ENCODE measurements at regions not wholly inside any gene's neighbourhood (a gene's known extent, or its start where the extent isn't known, plus 50 kb on each side); places are given as distances from the start of the nearest gene placed in this dataset.

DNA sequence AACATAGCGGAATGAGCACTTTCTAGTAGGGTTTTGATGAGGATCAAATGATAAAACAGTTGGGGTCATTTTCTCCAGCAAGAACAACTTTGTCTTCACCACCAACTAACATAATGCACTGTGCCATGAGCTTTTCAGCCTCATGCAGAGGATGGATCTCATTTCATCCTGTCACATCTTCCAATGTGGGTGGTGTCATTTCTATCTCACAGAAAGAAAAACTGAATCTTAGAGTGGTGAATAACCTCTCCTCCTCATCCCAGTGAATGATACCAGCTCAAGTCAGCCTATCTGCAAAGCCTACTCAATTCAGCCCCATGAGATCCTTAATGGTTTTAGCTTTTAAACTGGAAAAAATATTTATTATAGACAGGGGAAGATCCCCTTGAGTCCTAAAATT lies 1147.2 kb downstream of the VRK1 start:
- DNase-seq (ENCODE audit: low read depth): no peak
- no peak overlapping the region for H3K4me3 ChIP-seq (ENCODE audit: low read depth, low read length)

DNA sequence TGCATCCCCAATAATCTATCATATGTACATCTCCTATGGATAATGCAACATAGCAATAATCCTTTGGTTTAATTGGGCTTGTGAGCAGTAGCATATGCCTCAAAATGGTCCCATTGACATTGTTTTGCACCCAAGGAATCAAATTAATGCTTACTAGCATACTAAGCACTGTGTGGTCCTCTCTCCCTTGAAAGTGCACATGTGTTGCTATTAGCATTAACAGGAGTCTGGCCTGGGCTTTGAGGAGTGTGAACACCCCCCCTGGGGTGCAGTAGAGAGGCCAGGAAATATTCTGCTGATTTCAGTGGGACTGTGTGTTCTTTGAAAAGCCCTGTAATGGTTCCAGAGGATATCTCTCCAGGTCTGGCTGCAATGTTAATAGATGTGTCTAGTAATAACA lies 1148.4 kb downstream of the VRK1 start:
- H3K4me3 ChIP-seq (ENCODE audit: low read depth, low read length): no peak overlapping the region
- no peak for DNase-seq (ENCODE audit: low read depth)

DNA sequence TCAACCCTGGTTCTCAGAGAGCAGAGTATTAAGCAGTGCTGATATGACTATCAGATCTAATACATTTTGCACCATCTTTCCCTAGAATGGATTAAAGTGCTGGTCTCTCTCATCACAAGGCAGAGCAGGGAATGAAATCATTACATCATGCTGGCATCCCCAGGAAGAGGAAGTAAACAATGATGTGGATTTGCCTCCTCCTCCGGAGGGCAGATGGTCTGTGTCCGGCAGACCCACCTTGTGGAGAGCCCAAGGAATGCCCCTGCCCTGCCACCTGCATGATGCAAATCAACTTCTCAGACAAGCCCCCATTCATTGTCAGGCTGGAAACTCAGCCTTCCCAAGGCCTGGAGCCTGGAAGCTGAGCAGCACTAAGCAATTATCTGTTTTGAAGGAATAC lies 1149.1 kb downstream of the VRK1 start:
- H3K4me3 ChIP-seq (ENCODE audit: low read depth, low read length): no peak overlapping the region
- DNase-seq (ENCODE audit: low read depth): no peak

DNA sequence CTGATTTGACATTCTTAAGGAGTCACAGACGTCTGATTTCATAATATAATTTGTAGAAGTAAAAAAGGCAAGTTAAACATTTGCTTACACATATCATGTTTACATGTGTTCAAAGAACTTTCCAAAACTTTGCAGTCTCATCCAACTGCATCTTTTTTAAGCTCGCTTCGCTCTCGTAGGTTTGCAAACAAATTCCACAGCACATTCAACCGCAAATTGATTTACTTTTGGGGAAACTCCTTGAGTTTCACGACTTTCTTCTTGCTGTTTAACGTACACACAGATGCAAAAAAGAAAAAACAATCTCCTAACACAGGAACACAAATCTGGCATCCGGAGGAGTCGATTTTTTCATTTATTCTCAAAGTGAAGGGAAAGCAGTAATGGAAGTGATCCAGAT lies 1149.5 kb downstream of the VRK1 start:
- H3K4me3 ChIP-seq (ENCODE audit: low read depth, low read length): no peak overlapping the region

DNA sequence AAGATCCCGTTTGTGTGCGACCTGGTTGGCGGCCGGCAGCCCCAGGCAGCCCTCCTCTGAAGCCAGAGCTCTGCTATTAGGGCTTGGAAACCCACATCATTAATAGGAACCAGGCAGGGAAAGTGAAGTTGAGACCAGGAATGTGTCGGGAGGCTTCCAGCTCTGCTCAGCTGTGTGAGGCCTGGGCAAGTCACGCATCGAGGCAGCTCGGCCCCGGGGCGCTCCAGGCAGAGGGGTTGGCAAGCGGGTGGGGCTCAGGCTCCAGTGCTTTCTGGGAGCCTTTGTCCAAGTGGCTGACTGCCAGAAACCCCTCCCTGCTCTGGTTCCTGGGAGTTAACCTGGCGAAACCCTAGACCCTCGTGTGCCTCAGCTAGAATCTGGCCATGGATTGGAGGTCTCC lies 1151.7 kb downstream of the VRK1 start:
- no peak for DNase-seq (ENCODE audit: low read depth)
- H3K4me3 ChIP-seq (ENCODE audit: low read depth, low read length): no peak overlapping the region

More for the DNA sequence above, 1149.5 kb downstream of the VRK1 start:
- no peak for DNase-seq (ENCODE audit: low read depth)

DNA sequence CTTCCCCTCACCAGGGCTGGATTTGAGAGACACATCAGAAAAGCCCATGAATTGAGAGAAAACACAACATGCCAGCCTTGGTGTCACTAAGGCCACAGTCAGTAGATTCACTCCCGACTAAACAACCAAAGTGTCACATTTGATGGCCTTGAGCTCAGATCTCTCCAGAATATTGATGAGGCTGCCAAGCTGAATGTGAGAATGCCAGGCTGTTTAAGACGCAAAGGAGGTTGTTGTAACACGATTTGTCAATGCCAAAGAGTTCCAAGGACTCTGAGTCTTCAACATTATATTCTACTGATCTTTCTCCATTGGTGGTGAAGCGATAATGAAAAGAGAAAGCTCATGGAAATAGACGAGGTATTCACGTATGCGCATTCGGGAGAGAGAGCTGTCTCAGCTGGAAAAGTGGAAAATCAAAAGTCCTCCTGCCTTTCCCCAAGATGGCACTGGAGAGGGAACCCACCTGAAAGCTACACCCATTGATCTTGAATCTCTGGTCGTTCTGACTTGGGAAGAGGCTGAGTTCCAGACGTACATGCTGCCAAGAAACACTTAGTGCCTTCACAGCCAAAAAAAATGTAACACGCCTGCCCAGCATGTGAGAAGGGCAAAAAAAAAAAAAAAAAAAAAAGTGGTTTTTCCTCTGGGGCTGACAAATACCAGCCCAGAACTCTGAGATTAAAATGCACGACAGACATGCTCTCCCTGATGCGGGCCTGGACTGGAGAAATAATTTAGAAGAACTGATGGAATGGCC lies 1159.6 kb downstream of the VRK1 start:
- no peak for DNase-seq (ENCODE audit: low read depth)
- H3K4me3 ChIP-seq (ENCODE audit: low read depth, low read length): no peak overlapping the region

DNA sequence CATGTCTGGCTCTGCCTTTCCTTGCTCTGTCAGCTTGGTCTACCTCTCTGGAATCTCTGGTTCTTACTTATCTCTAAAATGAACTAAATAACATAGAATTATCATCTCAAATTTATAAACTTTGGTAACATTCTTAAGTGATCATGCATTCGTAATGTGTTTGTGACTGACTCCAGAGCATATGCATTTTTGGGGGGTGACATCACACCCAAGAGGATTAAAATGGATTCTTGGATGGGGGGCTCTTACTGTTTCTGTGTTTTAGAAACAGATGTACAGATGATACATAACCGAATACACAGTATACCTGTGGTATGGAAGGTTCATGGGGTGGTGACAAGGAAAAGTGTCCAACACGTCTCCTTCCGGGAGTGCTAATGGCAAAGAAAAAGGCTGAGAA lies 1162.1 kb downstream of the VRK1 start:
- DNase-seq (ENCODE audit: low read depth): no peak
- H3K4me3 ChIP-seq (ENCODE audit: low read depth, low read length): no peak overlapping the region

DNA sequence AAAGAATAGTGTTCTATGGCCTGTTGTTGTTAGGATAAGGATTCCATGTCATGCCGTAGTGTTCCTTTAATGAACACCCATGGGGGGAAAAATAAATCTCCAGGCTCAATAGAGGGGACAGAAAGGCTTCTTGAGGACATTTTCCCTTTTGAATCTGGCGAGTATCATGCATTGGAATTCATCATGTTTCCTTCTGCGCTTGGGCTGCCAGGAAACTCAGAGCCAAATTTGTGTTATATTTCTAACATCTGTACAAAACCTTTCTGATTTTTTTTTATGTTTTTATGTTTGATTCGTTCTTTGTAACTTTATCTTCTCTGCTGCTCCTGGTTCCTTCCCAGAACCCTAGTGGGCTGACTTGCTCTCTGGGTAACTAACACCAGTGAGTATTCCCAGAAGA lies 1163.3 kb downstream of the VRK1 start:
- H3K4me3 ChIP-seq (ENCODE audit: low read depth, low read length): no peak overlapping the region
- no peak for DNase-seq (ENCODE audit: low read depth)

DNA sequence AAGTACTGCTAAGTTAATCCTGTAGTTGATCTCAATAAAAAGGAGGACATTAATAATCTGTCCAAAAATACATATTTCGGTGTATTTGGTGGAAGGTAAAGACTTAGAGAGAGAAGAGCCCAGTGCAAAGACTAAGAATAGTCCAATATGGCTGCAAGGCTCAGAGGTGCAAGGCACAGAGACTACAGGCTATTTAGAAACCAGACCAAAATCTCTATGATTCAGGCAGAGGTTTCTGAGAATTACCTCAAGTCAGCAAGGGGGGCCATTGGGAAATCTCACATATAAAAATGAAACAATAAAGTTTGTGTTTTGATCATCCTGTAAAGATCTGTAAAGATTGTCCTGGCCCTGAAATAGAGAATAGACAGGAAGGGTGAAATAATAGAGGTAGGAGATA lies 1173.0 kb downstream of the VRK1 start:
- DNase-seq (ENCODE audit: low read depth): no peak
- no peak overlapping the region for H3K4me3 ChIP-seq (ENCODE audit: low read depth, low read length)

DNA sequence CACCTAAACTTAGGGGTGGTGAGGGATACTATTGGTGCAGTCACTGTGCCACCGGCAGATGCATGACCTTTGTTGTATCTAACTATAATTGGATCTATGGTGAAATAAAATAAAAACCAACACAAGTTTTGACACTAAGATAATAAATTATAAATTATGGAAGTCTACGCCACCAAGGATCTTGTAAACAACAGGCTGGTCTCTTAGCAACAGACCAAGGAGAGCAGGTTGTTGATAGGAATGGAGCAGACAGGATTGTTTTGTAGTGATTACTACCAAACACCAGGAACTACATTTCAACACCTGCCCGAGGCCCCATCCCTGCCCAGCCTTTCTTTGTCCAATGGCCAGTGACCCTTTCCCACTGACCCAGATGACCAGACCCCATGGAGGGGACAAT lies 1178.0 kb downstream of the VRK1 start:
- no peak for DNase-seq (ENCODE audit: low read depth)
- H3K4me3 ChIP-seq (ENCODE audit: low read depth, low read length): no peak overlapping the region

DNA sequence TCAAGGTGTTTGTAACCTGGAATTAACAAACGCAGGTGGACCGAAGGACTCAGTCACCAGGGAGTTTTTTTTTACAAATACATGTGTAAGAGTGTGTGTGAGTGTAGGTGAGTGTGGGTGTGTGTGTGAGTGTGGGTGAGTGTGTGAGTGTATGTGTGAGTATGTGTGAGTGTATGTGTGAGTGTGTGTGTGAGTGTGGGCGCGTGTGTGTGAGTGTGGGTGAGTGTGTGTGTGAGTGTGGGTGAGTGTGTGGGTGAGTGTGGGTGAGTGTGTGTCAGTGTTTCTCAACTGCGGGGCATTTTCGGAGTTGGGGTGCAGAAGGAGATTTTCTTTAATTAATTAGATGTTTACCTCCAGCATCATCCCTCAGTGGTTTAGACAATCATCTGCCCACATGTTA lies 1178.8 kb downstream of the VRK1 start:
- no peak for DNase-seq (ENCODE audit: low read depth)
- no peak overlapping the region for H3K4me3 ChIP-seq (ENCODE audit: low read depth, low read length)

DNA sequence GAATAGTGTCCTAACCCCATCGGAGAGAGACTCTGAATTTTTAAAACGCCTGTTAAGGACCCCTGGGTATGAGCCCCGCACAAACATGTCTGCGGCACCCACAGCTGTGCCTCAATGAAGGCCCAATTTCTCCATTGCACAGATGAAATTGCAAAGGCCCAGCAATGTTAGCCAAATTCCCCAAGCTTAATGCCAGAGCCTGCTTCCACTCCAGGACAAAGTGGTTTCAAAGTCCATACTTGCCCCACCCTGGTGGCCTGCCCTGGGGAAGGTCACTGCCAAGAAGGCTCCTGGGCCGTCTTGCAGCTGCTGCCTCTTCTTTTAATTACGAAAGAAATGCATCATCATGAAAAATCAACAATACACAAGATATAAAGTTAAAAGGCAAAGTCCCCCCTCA lies 1179.7 kb downstream of the VRK1 start:
- H3K4me3 ChIP-seq (ENCODE audit: low read depth, low read length): no peak overlapping the region
- no peak for DNase-seq (ENCODE audit: low read depth)

DNA sequence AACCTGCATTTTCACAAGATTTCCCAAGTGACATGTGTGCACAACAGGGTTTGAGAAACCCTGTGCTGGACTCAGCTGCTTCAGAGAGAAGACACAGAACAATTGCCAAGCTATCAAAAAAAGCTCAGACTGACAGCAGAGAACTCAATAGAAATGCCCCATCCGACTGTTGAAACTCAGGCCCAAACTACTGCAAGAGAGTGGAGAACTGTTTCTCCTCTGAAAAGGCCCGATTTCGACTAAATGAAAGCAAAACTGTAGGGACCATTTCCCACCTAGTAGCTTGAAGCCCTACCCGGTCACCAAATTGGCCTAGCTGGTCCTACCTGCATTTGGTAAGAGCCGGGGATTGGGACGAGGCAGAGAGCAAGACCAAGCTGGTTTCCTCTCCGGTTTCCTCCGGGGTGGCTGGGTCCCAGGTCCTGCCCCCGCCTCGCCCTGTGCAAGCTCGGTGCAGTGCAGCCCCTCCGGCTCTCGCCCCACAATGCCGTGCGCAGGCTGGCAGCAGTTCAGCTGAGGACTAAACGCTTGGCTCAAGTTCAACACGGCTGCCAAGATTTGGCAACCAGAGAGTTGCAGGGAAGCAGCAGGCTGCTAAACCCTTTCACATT lies 1180.6 kb downstream of the VRK1 start:
- peak overlapping the region; percentile 27 for H3K4me3 ChIP-seq (ENCODE audit: low read depth, low read length)
- no peak for DNase-seq (ENCODE audit: low read depth)

DNA sequence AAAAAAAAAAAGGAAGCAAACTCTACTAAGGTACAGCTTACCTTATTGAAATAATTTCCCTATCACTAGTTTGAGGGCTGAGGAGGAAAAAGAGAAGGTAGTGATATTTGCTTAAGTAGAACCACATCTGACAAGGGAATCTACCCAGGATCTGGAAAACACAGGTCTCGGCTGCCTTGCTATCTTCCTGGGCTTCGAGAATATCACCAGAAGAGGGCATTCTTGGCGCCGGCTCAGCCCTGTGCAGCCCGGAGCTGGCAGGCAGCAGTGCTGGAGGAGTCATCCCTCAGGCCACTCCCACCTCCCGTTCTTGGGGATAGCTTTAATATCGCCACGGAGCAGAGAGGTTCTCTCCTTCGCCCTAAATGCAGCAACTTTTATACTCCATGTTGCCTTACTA lies 1181.2 kb downstream of the VRK1 start:
- DNase-seq (ENCODE audit: low read depth): peak; percentile 12
- H3K4me3 ChIP-seq (ENCODE audit: low read depth, low read length): peak overlapping the region; percentile 27

DNA sequence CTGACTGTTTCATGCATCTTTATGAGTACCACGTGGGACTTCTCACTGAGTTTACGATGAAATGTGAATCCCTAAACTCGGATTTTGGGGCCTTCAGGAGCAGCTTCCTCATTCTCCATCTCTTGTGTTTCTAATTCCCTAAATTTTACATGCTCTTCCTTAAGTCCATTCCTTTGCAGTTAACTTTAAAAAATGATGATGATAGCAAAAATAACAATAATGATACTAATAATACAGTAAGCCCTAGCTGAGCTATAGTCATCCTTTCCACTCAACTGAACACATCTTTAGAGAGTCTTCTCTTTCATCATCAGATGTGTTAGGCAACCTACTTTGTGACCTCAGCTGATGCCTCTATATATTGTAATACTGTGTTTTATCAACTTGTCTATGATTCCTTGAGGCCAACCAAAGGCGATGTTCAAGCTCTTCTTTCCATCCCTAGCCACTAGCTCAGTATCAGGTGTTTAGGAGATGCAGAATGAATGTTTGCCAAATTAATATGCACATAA lies 1196.4 kb downstream of the VRK1 start:
- no peak overlapping the region for H3K4me3 ChIP-seq (ENCODE audit: low read depth, low read length)
- DNase-seq (ENCODE audit: low read depth): no peak

DNA sequence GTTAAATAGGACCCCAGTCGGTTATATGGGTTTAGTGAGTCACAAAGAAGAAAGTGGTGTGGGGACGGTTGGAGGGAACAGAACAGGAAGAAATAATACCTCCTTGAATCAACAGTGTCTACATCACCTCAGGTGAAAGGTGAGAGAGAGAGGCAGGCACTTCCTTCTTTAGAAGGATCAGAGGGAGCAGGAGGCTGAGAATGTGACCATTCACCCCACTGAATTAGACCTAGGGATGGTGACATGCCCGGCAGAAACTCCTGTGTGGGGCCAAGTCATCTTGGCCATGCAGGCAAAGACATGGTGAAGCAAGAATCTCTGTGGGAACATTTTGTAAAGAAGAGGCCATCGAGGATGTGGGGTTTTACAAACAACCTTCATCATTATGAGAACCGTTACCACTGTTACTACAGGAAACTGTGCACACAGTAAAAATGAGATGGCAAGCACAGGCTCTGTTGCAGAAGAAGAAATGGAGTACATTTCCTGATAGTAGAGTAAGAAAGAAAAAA lies 1196.9 kb downstream of the VRK1 start:
- no peak for DNase-seq (ENCODE audit: low read depth)
- no peak overlapping the region for H3K4me3 ChIP-seq (ENCODE audit: low read depth, low read length)

DNA sequence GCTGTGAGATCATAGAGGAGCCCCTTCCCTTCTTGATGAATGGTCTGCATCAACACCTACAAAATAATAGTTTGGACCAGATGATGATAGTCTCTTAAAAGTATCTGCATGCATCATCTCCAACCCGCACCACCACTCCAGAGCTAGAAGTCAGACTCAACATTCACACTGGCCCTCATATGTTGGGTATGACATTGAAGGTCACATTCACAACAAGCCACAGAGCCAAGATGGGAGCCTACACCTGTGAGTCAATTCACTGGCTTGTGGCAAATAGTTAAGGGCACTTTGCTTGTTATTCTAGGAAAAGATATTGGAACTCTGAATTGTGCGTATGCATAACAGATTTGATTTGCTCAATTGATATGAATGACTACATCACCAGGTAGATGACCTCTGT lies 1197.9 kb downstream of the VRK1 start:
- DNase-seq (ENCODE audit: low read depth): no peak
- no peak overlapping the region for H3K4me3 ChIP-seq (ENCODE audit: low read depth, low read length)

DNA sequence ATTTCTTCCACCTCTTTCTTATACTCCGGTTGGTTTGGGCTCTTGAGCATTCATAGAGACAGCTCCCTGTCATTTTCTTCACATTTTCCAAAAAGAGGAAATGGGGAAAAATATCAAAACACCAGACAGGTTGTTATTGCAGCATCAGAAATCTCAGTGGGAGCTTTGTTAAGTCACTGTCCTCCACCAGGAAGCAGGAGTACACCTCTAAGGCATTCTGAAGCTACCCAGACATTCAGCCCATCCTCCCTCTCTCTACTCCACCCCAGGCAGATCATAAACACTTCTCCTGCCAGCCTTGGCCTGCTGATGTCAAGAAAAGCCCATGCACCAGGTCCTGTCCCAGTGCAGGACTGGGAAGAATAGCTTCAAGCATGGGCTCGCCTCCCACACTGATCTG lies 1198.3 kb downstream of the VRK1 start:
- no peak for DNase-seq (ENCODE audit: low read depth)
- no peak overlapping the region for H3K4me3 ChIP-seq (ENCODE audit: low read depth, low read length)

DNA sequence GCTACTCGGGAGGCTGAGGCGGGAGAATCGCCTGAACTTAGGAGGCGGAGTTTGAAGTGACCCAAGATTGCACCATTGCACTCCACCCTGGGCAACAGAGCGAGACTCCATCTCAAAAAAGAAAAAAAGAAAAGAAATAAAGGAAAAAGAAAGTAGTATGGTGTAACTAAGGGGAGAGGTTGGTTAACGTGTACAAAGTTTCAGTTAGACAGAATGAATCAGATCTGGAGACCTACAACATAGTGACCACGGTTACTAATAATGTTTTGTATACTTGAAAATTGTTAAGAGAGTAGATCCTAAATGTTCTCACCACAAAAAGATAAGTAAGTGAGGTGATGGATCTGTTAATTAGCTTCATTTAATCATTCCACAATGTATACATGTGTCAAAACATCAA lies 1208.8 kb downstream of the VRK1 start:
- no peak for DNase-seq (ENCODE audit: low read depth)
- H3K4me3 ChIP-seq (ENCODE audit: low read depth, low read length): no peak overlapping the region

DNA sequence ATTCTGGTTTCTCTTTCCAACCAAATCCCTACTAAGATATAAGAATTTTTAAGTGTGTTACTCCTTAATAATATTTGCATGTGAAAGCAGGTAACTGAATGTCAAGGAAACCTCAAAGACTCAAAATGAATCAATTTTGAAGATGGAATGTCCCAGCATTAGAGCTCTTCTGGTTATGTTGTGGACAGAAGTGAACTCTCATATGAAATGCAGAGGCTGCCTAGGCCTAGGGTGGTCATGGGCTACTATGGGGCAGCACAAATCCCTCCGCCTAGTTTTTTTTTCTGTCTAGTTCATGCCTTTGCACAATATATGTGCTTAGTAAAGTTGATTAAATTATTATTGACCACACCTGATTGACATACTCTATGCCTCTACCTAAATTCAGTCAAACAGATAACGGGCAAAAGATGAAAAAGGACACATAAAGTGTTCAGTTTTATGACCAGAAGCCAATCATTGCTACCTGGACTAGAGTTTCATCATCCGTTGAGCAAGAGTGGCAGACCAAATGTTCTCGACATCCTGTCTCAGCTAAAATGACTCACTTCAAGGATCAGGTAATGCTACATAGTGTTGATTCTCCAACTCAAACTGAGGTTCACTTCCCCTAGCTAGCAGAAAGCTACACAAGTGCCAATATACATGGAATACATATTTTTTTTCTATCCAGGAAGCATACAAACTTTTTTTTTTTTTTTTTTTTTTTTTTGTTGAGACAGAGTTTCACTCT lies 1211.4 kb downstream of the VRK1 start:
- DNase-seq (ENCODE audit: low read depth): no peak

More for the DNA sequence above, 1211.4 kb downstream of the VRK1 start:
- no peak overlapping the region for H3K4me3 ChIP-seq (ENCODE audit: low read depth, low read length)
